22Rv1 (cell line): ENCODE measurements at regions not wholly inside any gene's neighbourhood (a gene's known extent, or its start where the extent isn't known, plus 50 kb on each side); places are given as distances from the start of the nearest gene placed in this dataset.
"Not testable (repeated sequence)": the region's sequence is repeated elsewhere in the genome, so short reads cannot be mapped to it uniquely, and the experiment has no call there.

Experiments used
- H3K27ac ChIP-seq: fragments of 450-650 bp; 2 replicates; pipeline ENCODE4 v1.5.1; 2017
- CTCF ChIP-seq: fragments of 450-650 bp; IDR thresholded peaks from 2 replicates; pipeline ENCODE4 v1.5.1; 2017; ENCODE audit warnings: mild to moderate bottlenecking
- ZFX ChIP-seq: fragments of 450-650 bp; IDR thresholded peaks from 2 replicates; pipeline ENCODE4 v1.6.1; 2017; ENCODE audit warnings: antibody characterized with exemption, borderline replicate concordance

- H3K27ac ChIP-seq, result no peak overlapping the region
- TF ChIP-seq ZFX (no peak), CTCF (no peak)
These were observed 367.1 kb upstream of the FAR2 start for GRCh38 chr12:28781671-28782652.

- no peak for TF ChIP-seq CTCF
- no peak for TF ChIP-seq ZFX
- H3K27ac ChIP-seq, result no peak overlapping the region
These were observed 366.3 kb upstream of the FAR2 start for GRCh38 chr12:28782812-28783211.

- H3K27ac ChIP-seq, result no peak overlapping the region
- no peak for TF ChIP-seq ZFX
- TF ChIP-seq CTCF, result no peak
These were observed 361.9 kb upstream of the FAR2 start for GRCh38 chr12:28787151-28787550.

- not testable (repeated sequence) for H3K27ac ChIP-seq
These were observed 360.8 kb upstream of the FAR2 start for GRCh38 chr12:28788256-28788655.

- TF ChIP-seq ZFX (no peak), CTCF (no peak)
These were observed 355.4 kb upstream of the FAR2 start for GRCh38 chr12:28793581-28794151.

GRCh38 chr12:28794211-28794610 lies 354.9 kb upstream of the FAR2 start:
- H3K27ac ChIP-seq, result no peak overlapping the region
- no peak for TF ChIP-seq ZFX
- TF ChIP-seq CTCF, result no peak

More at GRCh38 chr12:28793581-28794151, 355.4 kb upstream of the FAR2 start:
- no peak overlapping the region for H3K27ac ChIP-seq

- no peak for TF ChIP-seq ZFX
- TF ChIP-seq CTCF, result no peak
- H3K27ac ChIP-seq, result no peak overlapping the region
These were observed 354.3 kb upstream of the FAR2 start for GRCh38 chr12:28794786-28795185.

- no peak for TF ChIP-seq CTCF
- no peak for TF ChIP-seq ZFX
- H3K27ac ChIP-seq, result no peak overlapping the region
These were observed 353.8 kb upstream of the FAR2 start for GRCh38 chr12:28795311-28795710.
